HCT116 (cell line): ENCODE measurements at regions not wholly inside any gene's neighbourhood (a gene's known extent, or its start where the extent isn't known, plus 50 kb on each side); places are given as distances from the start of the nearest gene placed in this dataset.

Experiments used
- ATAC-seq: fragments of 200-7000 bp; cut with Tn5 transposase; 2 replicates; pipeline ENCODE4 v1.9.1; 2020; ENCODE audit warnings: mild to moderate bottlenecking, moderate library complexity
- BruUV-seq: library from RNA; stranded (reverse); fragments of 400-500 nt; replicated peaks from 2 replicates; lab custom pipeline; 2021; lab: Mats Ljungman, UMichigan
- CTCF ChIA-PET: fragments of 300-600 bp; sonication (Branson Sonifier 250); formaldehyde crosslinking; loops from one replicate; lab custom pipeline; 2021; ENCODE audit warnings: antibody characterized with exemption; lab: Charles Lee
- POLR2A ChIA-PET: fragments of 300-600, 350-600 bp; sonication (Branson Sonifier 250); formaldehyde crosslinking; loops from one replicate; lab custom pipeline; 2021; ENCODE audit warnings: antibody characterized with exemption; lab: Charles Lee
- RAD21 ChIA-PET, 2 experiments: fragments of 300-600 bp; sonication (Branson Sonifier 250); formaldehyde crosslinking; loops; one replicate each; lab custom pipeline; 2023; ENCODE audit warnings: low total read pairs in 2 of 2; ENCODE audit not compliant: uncharacterized antibody in 2 of 2, unreplicated experiment in 2 of 2, low non-redundant PET in 1 of 2; lab: Charles Lee
- DNase-seq: peaks from one replicate; pipeline ENCODE4 v3.0.0-alpha.2; 2010; ENCODE audit warnings: low read depth, low spot score
- H2AFZ ChIP-seq: fragments of 200-600 bp; shearing (Covaris generic), sonication (generic); 2 replicates; pipeline ENCODE4 v1.6.1; 2017; ENCODE audit warnings: low read depth, mixed run types, mixed read lengths, antibody characterized with exemption, low read length; ENCODE audit not compliant: poor library complexity, severe bottlenecking
- H3K27ac ChIP-seq: 2 replicates; pipeline ENCODE4 v1.5.1; 2012; ENCODE audit warnings: low read depth, low read length
- H3K27me3 ChIP-seq: fragments of 200-600 bp; sonication (generic); 2 replicates; pipeline ENCODE4 v1.6.1; 2016; ENCODE audit warnings: mixed run types, low read length, mixed read lengths; ENCODE audit not compliant: insufficient read depth
- H3K36me3 ChIP-seq, 2 experiments: fragments of 200-500 bp in 1 of 2; fragments of 200-600 bp in 1 of 2; sonication (Bioruptor generic) in 1 of 2; sonication (generic) in 1 of 2; 2 replicates each; pipeline versions ENCODE4 v1.5.1 to v1.6.1; 2014 to 2016; ENCODE audit warnings: low read length in 2 of 2, inconsistent platforms in 1 of 2, mixed read lengths in 1 of 2, mixed run types in 1 of 2; ENCODE audit not compliant: insufficient read depth in 2 of 2, control insufficient read depth in 1 of 2
- H3K4me1 ChIP-seq, 2 experiments: fragments of 200-600 bp in 1 of 2; sonication (generic) in 1 of 2; 2 replicates each; pipeline versions ENCODE4 v1.5.1 to v1.6.1; 2012 to 2017; ENCODE audit warnings: low read length in 2 of 2, inconsistent platforms in 1 of 2, mild to moderate bottlenecking in 1 of 2, mixed read lengths in 1 of 2, mixed run types in 1 of 2, moderate library complexity in 1 of 2; ENCODE audit not compliant: insufficient read depth in 2 of 2, control insufficient read depth in 1 of 2
- H3K4me2 ChIP-seq: fragments of 200-600 bp; sonication (generic); 2 replicates; pipeline ENCODE4 v1.6.1; 2017; ENCODE audit warnings: mixed run types, low read length, mixed read lengths
- H3K4me3 ChIP-seq, 2 experiments: fragments of 200-600 bp in 1 of 2; sonication (generic) in 1 of 2; replicated peaks in 1 of 2; 2 replicates each; pipeline ENCODE4 v1.5.1; 2011 to 2016; ENCODE audit warnings: low read length in 2 of 2, control low read depth in 1 of 2, low read depth in 1 of 2, mild to moderate bottlenecking in 1 of 2, mixed read lengths in 1 of 2, mixed run types in 1 of 2
- H3K79me2 ChIP-seq: fragments of 200-600 bp; sonication (generic); 2 replicates; pipeline ENCODE4 v1.6.1; 2017; ENCODE audit warnings: mild to moderate bottlenecking, mixed run types, low read length, moderate library complexity, mixed read lengths; ENCODE audit not compliant: insufficient read depth
- H3K9ac ChIP-seq: fragments of 200-600 bp; sonication (generic); 2 replicates; pipeline ENCODE4 v1.6.1; 2016; ENCODE audit warnings: low read length, mixed read lengths
- H3K9me2 ChIP-seq: fragments of 200-600 bp; sonication (generic), shearing (Covaris generic); 2 replicates; pipeline ENCODE4 v1.6.1; 2017; ENCODE audit warnings: mixed run types, mild to moderate bottlenecking, moderate library complexity; ENCODE audit not compliant: insufficient read depth
- H3K9me3 ChIP-seq, 2 experiments: fragments of 200-500 bp in 1 of 2; fragments of 200-600 bp in 1 of 2; sonication (Bioruptor generic) in 1 of 2; sonication (generic) in 1 of 2; 2 replicates each; pipeline ENCODE4 v1.6.1; 2014 to 2017; ENCODE audit warnings: low read length in 2 of 2, mixed read lengths in 2 of 2, inconsistent platforms in 1 of 2, low read depth in 1 of 2, mild to moderate bottlenecking in 1 of 2, mixed run types in 1 of 2, moderate library complexity in 1 of 2; ENCODE audit not compliant: control insufficient read depth in 1 of 2, insufficient read depth in 1 of 2
- H4K20me1 ChIP-seq: fragments of 200-600 bp; sonication (generic), shearing (Covaris generic); 2 replicates; pipeline ENCODE4 v1.6.1; 2017; ENCODE audit warnings: mixed run types, mild to moderate bottlenecking, moderate library complexity; ENCODE audit not compliant: insufficient read depth
- ATF3 ChIP-seq: IDR thresholded peaks from 2 replicates; pipeline ENCODE4 v1.6.1; 2012
- CEBPB ChIP-seq: IDR thresholded peaks from 2 replicates; pipeline ENCODE4 v1.6.1; 2012; ENCODE audit warnings: low read depth
- EZH2 ChIP-seq: fragments of 200-600 bp; sonication (generic); IDR thresholded peaks from 2 replicates; pipeline ENCODE4 v1.6.1; 2017; ENCODE audit warnings: antibody characterized with exemption, mixed run types
- EZH2phosphoT487 ChIP-seq: fragments of 200-600 bp; IDR thresholded peaks from 2 replicates; pipeline ENCODE4 v1.6.1; 2018; ENCODE audit warnings: antibody characterized with exemption, borderline replicate concordance
- JUND ChIP-seq: IDR thresholded peaks from 2 replicates; pipeline ENCODE4 v1.6.1; 2012
- POLR2A ChIP-seq: IDR thresholded peaks from 2 replicates; pipeline ENCODE4 v1.7.0; 2011; ENCODE audit warnings: borderline replicate concordance; ENCODE audit not compliant: insufficient read depth, insufficient read length; ENCODE audit errors: extremely low read depth
- SIN3A ChIP-seq: IDR thresholded peaks from 2 replicates; pipeline ENCODE4 v1.6.1; 2012; ENCODE audit warnings: low read depth
- SP1 ChIP-seq: IDR thresholded peaks from 2 replicates; pipeline ENCODE4 v1.6.1; 2012; ENCODE audit warnings: low read depth
- SRF ChIP-seq: IDR thresholded peaks from 2 replicates; pipeline ENCODE4 v1.6.1; 2012; ENCODE audit warnings: low read depth
- TCF7L2 ChIP-seq: IDR thresholded peaks from 2 replicates; pipeline ENCODE4 v1.7.0; 2011; ENCODE audit warnings: borderline replicate concordance, inconsistent platforms; ENCODE audit not compliant: insufficient read depth, insufficient read length; ENCODE audit errors: extremely low read depth
- YY1 ChIP-seq: IDR thresholded peaks from 2 replicates; pipeline ENCODE4 v1.6.1; 2011; ENCODE audit warnings: low read length, low read depth, moderate library complexity, mild to moderate bottlenecking; ENCODE audit not compliant: insufficient replicate concordance; ENCODE audit errors: extremely low read depth
- ZFX ChIP-seq: fragments of 450-650 bp; IDR thresholded peaks from 2 replicates; pipeline ENCODE4 v1.6.1; 2017
- ZNF274 ChIP-seq: fragments of 200-500 bp; sonication (Bioruptor generic); IDR thresholded peaks from 2 replicates; pipeline ENCODE4 v1.6.1; 2014; ENCODE audit warnings: mild to moderate bottlenecking, low read depth, low read length, inconsistent platforms
- intact Hi-C: fragments of 100-400 bp; cut with micrococcal nuclease; formaldehyde crosslinking; loops from 2 replicates; pipeline ENCODE4 v1.10.0; 2022
- TF ChIP-seq, protein P1 (sequence below): IDR thresholded peaks from 2 replicates; pipeline ENCODE4 v1.6.1; 2011; ENCODE audit warnings: mild to moderate bottlenecking, low read length, moderate library complexity; ENCODE audit not compliant: insufficient replicate concordance; ENCODE audit errors: extremely low read depth
- TF ChIP-seq, protein P2 (sequence below): IDR thresholded peaks from 2 replicates; pipeline ENCODE4 v1.6.1; 2012; ENCODE audit warnings: low read depth

DNA sequence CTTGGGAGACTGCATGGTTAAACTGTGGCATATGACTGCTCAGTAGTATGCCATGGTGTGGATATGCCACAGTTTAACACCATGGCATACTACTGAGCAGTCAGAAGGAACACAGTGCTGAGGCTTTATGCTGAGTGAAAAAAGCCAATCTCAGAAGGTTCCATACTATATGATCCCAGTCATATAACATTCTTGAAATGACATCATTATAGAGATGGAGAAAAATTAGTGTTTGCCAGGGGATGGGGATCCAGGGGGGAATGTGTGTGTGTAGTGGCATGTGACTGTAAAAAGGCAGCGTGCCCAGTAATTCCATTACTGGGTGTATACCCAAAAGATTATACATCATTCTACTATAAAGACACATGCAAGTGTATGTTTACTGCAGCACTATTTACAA is 85.8 kb downstream of the FOXF2 start:
- TF ChIP-seq, protein P1, sequence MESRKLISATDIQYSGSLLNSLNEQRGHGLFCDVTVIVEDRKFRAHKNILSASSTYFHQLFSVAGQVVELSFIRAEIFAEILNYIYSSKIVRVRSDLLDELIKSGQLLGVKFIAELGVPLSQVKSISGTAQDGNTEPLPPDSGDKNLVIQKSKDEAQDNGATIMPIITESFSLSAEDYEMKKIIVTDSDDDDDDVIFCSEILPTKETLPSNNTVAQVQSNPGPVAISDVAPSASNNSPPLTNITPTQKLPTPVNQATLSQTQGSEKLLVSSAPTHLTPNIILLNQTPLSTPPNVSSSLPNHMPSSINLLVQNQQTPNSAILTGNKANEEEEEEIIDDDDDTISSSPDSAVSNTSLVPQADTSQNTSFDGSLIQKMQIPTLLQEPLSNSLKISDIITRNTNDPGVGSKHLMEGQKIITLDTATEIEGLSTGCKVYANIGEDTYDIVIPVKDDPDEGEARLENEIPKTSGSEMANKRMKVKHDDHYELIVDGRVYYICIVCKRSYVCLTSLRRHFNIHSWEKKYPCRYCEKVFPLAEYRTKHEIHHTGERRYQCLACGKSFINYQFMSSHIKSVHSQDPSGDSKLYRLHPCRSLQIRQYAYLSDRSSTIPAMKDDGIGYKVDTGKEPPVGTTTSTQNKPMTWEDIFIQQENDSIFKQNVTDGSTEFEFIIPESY = no peak
- TF ChIP-seq SP1 (no peak), POLR2A (no peak), SIN3A (no peak), CEBPB (no peak)
- Histone ChIP-seq H3K36me3 (no peaks in the 10 kb centered on the region), H3K4me3 (no peak overlapping the region), H3K4me2 (no peak overlapping the region), H3K9me2 (no peaks in the 10 kb centered on the region), H3K27me3 (no peaks in the 10 kb centered on the region), H2AFZ (no peak overlapping the region), H3K4me1 (peaks cover 0 to 7% of the 10 kb centered on the region in 2 experiments; a peak in 1 of 4 replicates), H4K20me1 (no peaks in the 10 kb centered on the region), H3K79me2 (no peaks in the 10 kb centered on the region), H3K9me3 (no peaks in the 10 kb centered on the region), H3K9ac (no peak overlapping the region), H3K27ac (no peak overlapping the region)
- CTCF ChIA-PET = no interaction called here
- no peak for DNase-seq
- intact Hi-C loops = no loop called here
- RAD21 ChIA-PET = no interaction called here
- BruUV-seq = no TSS peak
- ATAC-seq = no peak
- POLR2A ChIA-PET = no interaction called here

- ChIA-PET CTCF (no interaction called here), POLR2A (no interaction called here)
- no TSS peak for BruUV-seq
- TF ChIP-seq JUND = no peak
- no peak for TF ChIP-seq POLR2A
- no peak for TF ChIP-seq ZNF274
- TF ChIP-seq ATF3 = no peak
- no peak for TF ChIP-seq EZH2
- no peak for TF ChIP-seq EZH2phosphoT487
- TF ChIP-seq YY1 = no peak
- TF ChIP-seq, protein P2, sequence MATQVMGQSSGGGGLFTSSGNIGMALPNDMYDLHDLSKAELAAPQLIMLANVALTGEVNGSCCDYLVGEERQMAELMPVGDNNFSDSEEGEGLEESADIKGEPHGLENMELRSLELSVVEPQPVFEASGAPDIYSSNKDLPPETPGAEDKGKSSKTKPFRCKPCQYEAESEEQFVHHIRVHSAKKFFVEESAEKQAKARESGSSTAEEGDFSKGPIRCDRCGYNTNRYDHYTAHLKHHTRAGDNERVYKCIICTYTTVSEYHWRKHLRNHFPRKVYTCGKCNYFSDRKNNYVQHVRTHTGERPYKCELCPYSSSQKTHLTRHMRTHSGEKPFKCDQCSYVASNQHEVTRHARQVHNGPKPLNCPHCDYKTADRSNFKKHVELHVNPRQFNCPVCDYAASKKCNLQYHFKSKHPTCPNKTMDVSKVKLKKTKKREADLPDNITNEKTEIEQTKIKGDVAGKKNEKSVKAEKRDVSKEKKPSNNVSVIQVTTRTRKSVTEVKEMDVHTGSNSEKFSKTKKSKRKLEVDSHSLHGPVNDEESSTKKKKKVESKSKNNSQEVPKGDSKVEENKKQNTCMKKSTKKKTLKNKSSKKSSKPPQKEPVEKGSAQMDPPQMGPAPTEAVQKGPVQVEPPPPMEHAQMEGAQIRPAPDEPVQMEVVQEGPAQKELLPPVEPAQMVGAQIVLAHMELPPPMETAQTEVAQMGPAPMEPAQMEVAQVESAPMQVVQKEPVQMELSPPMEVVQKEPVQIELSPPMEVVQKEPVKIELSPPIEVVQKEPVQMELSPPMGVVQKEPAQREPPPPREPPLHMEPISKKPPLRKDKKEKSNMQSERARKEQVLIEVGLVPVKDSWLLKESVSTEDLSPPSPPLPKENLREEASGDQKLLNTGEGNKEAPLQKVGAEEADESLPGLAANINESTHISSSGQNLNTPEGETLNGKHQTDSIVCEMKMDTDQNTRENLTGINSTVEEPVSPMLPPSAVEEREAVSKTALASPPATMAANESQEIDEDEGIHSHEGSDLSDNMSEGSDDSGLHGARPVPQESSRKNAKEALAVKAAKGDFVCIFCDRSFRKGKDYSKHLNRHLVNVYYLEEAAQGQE = no peak
- TF ChIP-seq SP1 = no peak
- TF ChIP-seq ZFX = no peak
- TF ChIP-seq SRF = no peak
- no peak for TF ChIP-seq CEBPB
- TF ChIP-seq TCF7L2 = no peak
These were observed 88.2 kb downstream of the FOXF2 start for GRCh38 chr6:1477432-1478090.

More at GRCh38 chr6:1477432-1478090, 88.2 kb downstream of the FOXF2 start:
- H3K4me1 ChIP-seq = peaks cover 5 to 30% of the 10 kb centered on the region in 2 experiments; a peak in 3 of 4 replicates
- DNase-seq (no peak), ATAC-seq (no peak)
- H3K27ac ChIP-seq = no peak overlapping the region
- H3K36me3 ChIP-seq = no peaks in the 10 kb centered on the region
- no peak overlapping the region for H2AFZ ChIP-seq
- intact Hi-C loops = no loop called here
- H4K20me1 ChIP-seq = no peaks in the 10 kb centered on the region
- H3K9ac ChIP-seq = no peak overlapping the region
- no peak overlapping the region for H3K4me3 ChIP-seq
- no peaks in the 10 kb centered on the region for H3K79me2 ChIP-seq
- RAD21 ChIA-PET = no interaction called here
- no peaks in the 10 kb centered on the region for H3K9me3 ChIP-seq
- no peak overlapping the region for H3K4me2 ChIP-seq
- H3K9me2 ChIP-seq = no peaks in the 10 kb centered on the region
- no peaks in the 10 kb centered on the region for H3K27me3 ChIP-seq
